Erythroblast (primary cell): ENCODE measurements at regions not wholly inside any gene's neighbourhood (a gene's known extent, or its start where the extent isn't known, plus 50 kb on each side); places are given as distances from the start of the nearest gene placed in this dataset.
"Not testable (repeated sequence)": the region's sequence is repeated elsewhere in the genome, so short reads cannot be mapped to it uniquely, and the experiment has no call there.

Source experiments
- DNase-seq, 2 experiments: peaks; one replicate each; lab custom pipeline; 2025; lab: John Stamatoyannopoulos, UW
- GATA1 ChIP-seq: IDR thresholded peaks from 2 replicates; pipeline ENCODE4 v1.6.1; 2011; ENCODE audit warnings: low read depth, mild to moderate bottlenecking, control low read depth, low read length, moderate library complexity
- POLR2A ChIP-seq: IDR thresholded peaks from 2 replicates; pipeline ENCODE4 v1.6.1; 2011; ENCODE audit warnings: mild to moderate bottlenecking, low read length

DNA sequence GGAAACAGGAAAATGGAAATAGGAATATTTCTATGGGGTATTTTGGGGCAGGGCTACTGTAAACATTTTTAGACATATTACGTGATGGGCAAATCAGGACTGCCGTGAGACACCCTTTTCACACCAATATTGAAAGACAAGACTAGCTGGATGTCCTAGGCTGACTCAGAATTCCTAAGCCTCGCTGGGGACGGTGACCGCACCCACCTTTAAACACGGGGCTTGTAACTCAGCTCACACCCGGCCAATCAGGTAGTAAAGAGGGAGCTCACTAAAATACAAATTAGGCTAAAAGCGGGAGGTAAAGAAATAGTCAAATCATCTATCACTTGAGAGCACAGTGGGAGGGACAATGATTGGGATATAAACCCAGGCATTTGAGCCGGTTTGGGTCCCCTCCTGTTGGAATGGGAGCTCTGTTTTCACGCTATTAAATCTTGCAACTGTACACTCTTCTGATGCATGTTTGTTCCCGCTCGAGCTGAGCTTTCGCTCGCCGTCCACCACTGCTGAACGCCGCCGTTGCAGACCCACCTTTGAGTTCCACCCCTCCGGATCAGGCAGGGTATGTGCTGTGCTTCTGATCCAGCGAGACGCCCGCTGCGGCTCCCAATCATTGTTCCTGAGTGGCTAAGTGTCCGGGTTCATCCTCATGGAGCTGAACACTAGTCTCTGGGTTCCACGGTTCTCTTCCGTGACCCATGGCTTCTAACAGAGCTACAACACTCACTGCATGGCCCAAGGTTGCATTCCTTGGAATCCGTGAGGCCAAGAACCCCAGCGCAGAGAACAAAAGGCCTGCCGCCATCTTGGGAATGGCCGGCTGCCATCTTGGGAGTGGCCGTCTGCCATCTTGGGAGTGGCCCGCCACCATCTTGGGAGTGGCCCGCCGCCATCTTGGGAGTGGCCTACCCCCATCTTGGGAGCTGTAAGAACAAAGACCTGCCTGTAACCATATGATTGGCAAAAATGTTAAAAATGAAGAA lies 152.6 kb downstream of the CRLF2 start:
- no peak for DNase-seq
- TF ChIP-seq GATA1 (no peak), POLR2A (no peak)

DNA sequence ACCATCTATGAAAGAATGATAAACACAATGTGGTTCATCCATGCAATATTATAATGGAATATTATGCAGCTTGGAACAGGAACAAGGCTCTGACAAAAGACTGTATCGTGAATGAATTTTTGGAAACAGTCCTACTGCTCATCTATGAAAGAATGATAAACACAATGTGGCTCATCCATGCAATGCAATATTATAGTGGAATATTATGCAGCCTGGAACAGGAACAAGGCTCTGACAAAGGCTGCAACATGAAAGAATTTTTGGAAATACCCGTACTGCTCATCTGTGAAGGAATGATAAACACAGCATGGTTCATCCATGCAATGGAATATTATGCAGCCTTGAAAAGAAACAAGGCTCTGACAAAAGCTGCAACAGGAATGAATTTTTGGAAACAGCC lies 158.8 kb downstream of the CRLF2 start:
- DNase-seq = not testable (repeated sequence)

DNA sequence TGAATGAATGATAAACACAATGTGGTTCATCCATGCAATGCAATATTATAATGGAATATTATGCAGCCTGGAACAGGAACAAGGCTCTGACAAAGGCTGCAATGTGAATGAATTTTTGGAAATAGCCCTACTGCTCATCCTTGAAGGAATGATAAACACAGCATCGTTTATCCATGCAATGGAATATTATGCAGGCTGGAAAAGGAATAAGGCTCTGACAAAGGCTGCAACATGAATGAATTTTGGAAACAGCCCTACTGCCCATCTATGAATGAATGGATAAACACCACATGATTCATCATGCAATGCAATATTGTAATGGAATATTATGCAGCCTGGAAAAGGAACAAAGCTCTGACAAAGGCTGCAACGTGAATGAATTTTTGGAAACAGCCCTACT lies 159.4 kb downstream of the CRLF2 start:
- DNase-seq = no peak
- TF ChIP-seq GATA1 (no peak), POLR2A (no peak)

DNA sequence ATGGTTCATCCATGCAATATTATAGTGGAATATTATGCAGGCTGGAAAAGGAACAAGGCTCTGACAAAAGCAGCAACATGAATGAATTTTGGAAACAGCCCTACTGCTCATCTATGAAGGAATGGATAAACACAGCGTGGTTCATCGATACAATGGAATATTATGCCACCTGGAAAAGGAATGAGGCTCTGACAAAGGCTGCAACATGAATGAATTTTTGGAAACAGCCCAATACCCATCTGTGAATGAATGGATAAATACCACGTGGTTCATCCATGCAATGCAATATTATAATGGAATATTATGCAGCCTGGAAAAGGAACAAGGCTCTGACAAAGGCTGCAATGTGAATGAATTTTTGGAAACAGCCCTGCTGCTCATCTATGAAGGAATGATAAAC lies 160.4 kb downstream of the CRLF2 start:
- no peak for TF ChIP-seq GATA1
- TF ChIP-seq POLR2A = no peak

DNA sequence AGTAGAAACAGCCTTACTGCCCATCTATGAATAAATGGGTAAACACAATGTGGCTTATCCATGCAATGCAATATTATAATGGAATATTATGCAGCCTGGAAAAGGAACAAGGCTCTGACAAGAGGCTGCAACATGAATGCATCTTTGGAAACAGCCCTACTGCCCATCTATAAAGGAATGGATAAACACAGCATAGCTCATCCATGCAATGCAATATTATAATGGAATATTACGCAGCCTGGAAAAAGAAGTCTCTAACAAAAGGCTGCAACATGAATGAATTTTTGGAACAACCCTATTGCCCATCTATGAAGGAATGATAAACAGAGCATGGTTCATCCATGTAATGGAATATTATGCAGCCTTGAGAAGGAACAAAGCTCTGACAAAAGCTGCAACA lies 161.0 kb downstream of the CRLF2 start:
- TF ChIP-seq POLR2A = no peak
- no peak for TF ChIP-seq GATA1
- no peak for DNase-seq

More for the DNA sequence above, 160.4 kb downstream of the CRLF2 start:
- DNase-seq = no peak

DNA sequence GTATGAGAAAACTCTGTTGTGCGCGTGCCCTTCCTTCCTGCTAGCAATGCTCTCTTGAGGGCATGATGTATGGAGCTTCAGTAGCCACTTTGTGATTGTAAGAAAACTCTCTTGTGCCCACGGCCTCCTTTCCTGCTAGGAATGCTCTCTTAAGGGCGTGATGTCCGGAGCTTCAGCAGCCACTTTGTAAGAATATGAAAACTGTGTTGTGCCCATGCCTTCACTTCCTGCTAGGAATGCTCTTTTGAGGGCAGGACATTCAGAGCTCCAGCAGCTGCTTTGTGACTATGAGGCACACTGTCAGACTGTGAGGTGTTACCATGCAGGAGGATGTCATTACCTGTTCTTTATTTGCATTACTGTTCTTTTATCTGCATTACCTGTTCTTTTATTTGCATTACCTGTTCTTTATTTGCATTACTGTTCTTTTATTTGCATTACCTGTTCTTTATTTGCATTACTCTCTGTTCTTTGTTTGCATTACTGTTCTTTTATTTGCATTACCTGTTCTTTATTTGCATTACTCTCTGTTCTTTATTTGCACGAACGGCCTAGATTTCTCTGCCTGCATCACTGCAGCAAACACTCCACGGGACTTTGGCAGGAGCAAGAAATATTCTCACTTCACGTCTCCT lies 166.7 kb downstream of the CRLF2 start:
- DNase-seq = no peak
- no peak for TF ChIP-seq GATA1
- no peak for TF ChIP-seq POLR2A

DNA sequence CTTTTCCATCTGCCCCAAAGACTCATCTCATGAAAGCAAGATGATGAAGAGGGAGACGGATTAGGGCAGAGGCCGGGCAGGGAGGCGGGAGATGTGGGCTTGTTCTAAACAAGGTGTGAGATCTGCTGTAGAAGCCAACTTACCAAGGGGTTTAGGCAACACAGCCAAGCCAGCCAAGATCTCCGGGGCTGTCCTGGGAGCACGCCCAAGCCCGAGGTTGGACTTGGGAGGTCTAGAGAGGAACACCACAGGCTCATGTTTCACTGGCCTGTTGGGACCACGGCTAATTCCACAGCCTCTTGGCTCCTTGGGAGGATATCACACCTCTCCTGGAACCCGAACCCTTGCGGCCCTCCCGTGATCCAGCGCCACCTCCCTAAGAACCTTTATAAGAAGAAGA lies 171.4 kb downstream of the CRLF2 start:
- no peak for TF ChIP-seq POLR2A
- TF ChIP-seq GATA1 = no peak
- no peak for DNase-seq

DNA sequence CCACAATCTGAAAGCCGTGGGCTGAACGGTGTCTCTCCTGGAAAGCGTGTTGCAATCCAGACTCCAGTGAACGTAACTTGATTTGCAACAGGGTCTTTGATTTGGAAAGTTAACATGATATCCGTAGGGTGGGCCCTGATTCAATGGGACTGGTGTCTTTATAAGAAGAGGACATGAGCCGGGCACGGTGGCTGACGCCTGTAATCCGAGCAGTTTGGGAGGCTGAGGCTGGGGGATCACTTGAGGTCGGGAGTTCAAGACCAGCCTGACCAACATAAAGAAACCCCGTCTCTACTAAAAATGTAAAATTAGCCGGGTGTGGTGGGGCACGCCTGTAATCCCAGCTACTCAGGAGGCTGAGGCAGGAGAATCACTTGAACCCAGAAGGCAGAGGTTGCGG lies 176.5 kb downstream of the CRLF2 start:
- DNase-seq = not testable (repeated sequence)

DNA sequence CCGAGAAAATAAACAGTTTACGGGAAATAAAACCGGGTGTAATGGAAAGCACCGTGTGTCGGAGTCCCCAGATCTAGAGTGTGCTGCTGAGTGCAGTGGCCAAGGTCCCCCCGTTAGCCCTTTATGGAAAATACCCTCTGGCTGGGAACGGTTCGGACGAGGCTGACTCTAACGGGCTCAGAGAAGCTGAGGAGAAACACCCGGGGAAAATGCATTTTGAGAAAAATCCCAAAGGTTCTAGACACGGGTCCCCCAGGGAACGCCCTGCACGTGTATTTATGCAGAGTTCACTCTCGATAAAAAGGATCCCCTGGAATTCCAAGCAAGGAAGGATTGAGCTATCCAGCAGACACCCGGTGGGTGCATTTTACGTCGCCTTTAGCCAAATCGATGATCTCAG lies 177.2 kb downstream of the CRLF2 start:
- no peak for DNase-seq
- no peak for TF ChIP-seq POLR2A

DNA sequence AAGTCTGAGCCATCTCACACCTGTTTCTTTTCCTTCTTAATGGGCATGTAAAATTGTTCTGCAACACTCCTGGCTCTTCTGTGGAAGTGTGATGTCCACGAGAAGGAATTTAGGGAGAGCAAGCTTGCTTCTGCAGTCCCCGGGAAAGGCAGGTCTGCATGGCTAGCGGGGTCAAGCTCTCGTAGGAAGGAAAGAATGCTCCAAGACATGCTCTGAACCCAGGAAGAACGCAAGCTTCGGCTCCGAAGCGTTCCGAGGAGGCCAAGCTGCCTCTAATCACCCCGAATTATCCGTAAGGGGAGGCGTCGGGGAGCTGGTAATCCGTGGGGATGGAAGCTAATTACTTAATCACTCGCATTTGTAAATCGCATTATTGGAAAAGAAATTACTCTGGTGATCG lies 177.7 kb downstream of the CRLF2 start:
- DNase-seq = no peak
- no peak for TF ChIP-seq GATA1
- no peak for TF ChIP-seq POLR2A

DNA sequence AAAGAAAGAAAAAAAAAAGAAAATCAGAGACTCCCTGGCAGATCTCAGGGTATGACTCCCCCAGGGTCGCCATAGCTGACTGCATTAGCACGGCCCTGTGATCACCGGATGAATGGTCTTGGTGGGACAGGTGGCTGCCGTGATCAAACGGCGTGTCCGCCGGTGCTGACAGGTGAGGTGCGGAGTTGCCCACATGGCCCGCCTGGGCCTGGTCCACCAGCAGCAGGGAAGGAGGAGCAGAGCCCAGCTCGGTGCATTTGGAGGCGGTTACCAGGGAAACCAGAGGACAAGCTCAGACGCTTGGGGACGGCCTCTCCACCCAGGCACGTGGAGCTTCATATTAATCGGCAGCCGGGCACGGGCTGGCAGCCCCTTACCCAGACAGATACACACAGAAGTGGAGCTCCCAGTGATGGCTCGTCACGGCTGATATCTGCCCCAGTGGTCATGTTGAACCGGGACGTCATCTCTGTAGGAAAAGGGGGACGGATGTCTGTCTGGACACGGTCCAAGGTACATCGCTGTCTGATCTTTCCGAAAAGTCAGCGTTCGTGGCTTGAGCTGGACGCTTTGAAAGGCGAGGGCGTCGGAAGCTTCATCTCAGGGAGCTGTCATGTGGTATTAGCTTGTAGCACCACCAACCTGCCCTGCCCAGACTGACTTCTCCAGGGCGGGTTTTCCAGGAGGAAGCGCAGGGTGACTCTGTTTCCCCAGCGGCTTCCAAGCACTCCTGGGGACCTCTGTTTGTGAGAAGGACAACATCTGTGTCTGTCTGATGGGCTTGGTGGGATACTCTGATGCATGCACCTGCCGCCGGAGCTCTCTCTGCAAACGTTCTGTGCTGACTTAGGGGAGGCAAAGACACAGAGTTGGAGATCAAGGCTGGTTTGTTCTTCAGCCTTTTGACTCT lies 180.7 kb downstream of the CRLF2 start:
- TF ChIP-seq POLR2A (no peak), GATA1 (no peak)
- no peak for DNase-seq

DNA sequence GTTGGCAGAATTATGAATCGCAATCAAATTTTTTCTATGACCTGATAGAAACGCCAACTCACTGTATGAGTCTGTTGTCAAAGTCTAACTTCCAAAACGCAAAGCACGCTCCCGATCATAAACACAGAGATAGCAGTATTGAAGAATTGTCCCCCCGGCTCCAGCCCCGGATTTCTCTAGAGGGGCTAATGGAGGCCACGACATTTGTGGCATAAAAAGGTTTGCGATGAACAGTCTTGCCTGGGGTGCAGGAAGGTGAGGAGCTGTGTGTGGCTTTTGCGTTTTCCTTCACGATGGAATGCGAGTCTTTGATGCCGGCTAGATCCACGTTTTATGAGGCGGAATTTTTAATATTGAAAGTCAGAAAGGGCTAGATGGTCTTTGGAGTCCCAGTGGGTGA lies 183.0 kb downstream of the CRLF2 start:
- TF ChIP-seq GATA1 (no peak), POLR2A (no peak)
- DNase-seq = no peak

DNA sequence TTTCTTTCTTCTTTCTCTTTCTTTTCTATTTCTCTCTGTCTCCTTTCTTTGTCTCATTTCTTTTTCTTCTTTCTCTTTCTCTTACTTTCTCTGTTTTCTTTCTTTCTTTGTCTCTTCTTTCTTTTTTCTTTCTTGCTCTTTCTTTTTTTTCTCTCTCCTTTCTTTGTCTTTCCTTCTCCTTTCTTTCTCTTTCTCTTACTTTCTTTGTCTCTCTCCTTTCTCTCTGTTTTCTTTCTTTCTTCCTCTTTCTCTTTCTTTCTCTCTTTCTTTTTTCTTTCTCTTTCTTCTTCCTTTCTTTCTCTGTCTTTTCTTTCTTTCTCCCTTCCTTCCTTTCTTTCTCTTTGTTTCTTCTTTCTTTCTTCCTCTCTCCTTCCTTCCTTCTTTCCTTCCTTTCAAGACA lies 184.8 kb downstream of the CRLF2 start:
- DNase-seq = no peak
- TF ChIP-seq GATA1 (no peak), POLR2A (no peak)

DNA sequence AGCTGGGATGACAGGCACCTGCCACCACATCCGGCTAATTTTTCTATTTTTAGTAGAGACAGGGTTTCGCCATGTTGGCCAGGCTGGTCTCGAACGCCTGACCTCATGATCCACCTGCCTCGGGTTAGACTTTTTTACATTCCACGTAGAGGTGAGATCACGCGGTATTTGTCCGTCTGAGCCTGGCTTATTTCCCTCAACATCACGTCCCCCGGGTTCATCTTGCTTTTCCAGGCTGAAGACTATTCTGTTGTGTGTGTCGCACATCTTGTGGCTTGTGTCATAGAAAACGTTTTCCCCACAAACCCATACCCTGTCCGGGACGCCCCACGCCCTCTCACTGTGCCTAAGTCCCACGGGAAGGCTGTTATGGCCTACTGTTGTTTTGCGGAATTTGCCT lies 185.3 kb downstream of the CRLF2 start:
- DNase-seq = no peak
- TF ChIP-seq POLR2A = no peak
- TF ChIP-seq GATA1 = no peak
